ENCODE measurements at regions not wholly inside any gene's neighbourhood (a gene's known extent, or its start where the extent isn't known, plus 50 kb on each side); places are given as distances from the start of the nearest gene placed in this dataset.
"Not testable (repeated sequence)": the region's sequence is repeated elsewhere in the genome, so short reads cannot be mapped to it uniquely, and the experiment has no call there.

- DNase-seq (ENCODE audit: low read depth): no peak
These were observed 110.0 kb downstream of the PDGFA start for GRCh38 chr7:409339-410281.

DNA sequence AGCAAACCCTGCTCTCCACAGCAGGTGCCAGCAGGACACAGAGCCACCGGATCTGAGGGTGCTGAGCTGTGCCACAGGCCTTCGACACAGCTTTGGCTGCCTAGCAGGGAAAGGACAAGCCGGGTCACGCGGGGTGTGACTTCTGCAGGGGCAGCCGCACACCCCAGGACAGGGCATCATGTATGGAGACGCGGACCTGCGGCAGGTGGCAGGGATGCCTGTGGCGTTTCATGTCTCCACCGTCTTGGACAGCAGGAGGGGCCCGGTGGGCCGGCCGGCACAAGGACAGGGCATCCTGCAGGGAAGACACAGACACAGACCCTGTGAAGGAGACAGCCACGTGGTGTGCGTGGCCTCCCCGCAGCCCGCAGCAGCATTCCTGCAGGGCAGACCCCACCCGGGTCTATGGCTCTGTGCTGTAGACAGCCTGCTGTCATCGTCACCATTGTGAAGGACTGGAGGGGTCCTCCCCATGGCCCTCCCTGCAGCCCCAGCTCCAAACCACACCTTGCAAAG is 109.2 kb downstream of the PDGFA start:
- no peak for DNase-seq (ENCODE audit: low read depth)

DNA sequence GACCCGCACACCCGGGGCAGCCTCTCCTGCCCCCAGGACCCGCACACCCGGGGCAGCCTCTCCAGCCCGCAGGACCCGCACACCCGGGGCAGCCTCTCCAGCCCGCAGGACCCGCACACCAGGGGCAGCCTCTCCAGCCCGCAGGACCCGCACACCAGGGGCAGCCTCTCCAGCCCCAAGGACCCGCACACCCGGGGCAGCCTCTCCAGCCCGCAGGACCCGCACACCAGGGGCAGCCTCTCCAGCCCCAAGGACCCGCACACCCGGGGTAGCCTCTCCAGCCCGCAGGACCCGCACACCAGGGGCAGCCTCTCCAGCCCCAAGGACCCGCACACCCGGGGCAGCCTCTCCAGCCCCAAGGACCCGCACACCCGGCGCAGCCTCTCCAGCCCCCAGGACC is 108.5 kb downstream of the PDGFA start:
- not testable (repeated sequence) for DNase-seq (ENCODE audit: low read depth)

DNA sequence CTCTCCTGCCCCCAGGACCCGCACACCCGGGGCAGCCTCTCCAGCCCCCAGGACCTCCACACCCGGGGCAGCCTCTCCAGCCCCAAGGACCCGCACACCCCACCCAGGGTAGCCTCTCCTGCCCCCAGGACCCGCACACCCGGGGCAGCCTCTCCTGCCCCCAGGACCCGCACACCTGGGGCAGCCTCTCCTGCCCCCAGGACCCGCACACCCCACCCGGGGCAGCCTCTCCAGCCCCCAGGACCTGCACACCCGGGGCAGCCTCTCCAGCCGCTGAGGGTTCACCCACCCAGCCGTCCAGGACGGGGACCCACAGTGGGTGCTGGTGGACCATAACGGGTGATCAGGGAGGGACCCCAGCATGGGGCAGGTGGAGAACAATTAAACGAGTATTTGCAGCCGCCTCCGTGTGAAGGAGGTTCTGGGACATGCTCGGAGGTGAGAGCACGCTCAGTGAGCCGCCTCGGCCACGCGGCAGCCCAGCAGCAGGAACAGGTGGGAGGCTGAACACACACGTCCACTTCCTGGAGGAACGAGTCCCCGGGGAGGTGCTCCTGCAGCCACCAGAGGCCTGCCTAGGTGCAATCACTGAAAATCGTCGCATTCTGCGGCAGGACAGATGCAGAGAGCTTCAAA is 107.9 kb downstream of the PDGFA start:
- no peak for DNase-seq (ENCODE audit: low read depth)

DNA sequence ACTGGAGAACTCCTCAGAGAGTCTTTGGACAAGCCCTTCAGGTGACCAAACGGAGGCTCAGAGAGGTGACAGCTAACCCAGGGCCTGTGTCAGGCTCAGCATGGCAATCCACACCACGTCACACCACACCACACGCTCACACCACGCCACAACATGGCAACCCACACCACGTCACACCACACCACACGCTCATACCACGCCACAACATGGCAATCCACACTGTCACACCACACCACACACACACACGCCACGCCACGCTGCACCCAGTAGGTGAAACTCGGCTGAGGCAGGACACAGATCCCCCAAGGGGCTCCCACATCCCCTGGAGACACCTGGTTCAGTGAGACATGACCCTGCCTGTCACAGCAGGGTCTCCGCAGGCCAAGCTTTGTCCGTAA is 107.3 kb downstream of the PDGFA start:
- DNase-seq (ENCODE audit: low read depth): no peak

GRCh38 chr7:414681-415560 is 104.7 kb downstream of the PDGFA start:
- no peak for DNase-seq (ENCODE audit: low read depth)

- no peak for DNase-seq (ENCODE audit: low read depth)
These were observed 103.8 kb downstream of the PDGFA start for GRCh38 chr7:415646-416525.

- DNase-seq (ENCODE audit: low read depth): no peak
These were observed 102.7 kb downstream of the PDGFA start for GRCh38 chr7:416761-417624.

DNA sequence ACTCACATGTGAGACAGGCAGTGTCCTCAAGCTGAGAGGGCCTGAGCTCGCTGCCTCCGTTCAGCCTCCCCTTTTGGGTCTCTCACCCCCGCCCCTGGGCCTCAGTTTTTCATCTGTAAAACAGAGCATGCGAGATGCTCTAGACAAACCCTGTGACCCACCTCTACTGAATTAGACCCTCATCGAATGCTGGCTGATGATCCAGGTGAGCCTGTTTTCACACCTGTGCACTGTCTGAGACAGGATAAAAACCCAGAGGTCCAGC is 102.1 kb downstream of the PDGFA start:
- DNase-seq (ENCODE audit: low read depth): no peak

DNA sequence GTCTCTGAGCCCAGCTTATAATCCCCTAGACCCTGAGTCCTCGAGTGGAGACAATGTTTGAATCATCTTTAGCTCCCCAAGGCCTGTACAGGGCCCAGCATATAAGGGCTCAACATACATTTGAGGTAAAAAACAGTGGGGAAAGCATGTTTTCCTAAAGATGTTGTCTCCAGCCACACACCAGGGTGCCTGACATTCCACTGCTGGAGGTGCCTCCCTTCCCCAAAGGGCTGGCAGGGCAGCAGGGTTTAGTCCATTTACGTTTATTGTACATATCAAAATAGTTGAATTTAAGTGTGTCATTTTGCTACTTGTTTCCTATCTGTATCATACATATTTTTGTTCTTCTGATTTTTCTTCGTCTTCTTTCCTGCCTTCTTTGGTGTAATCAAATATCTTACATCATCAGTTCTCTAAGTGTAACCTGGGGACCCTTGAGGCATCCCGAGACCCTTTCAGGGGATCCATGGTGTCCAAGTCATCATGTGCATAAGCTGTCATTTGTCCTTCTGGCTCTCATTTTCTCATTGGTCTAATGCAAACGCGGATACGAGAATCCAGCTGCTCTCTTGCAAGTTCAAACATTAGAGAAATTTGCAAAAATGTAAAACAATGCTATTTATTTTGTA is 101.6 kb downstream of the PDGFA start:
- DNase-seq (ENCODE audit: low read depth): no peak

- DNase-seq (ENCODE audit: low read depth): no peak
These were observed 100.9 kb downstream of the PDGFA start for GRCh38 chr7:418636-419280.

GRCh38 chr7:420142-421093 is 99.2 kb downstream of the PDGFA start:
- no peak for DNase-seq (ENCODE audit: low read depth)

GRCh38 chr7:421136-421991 is 98.3 kb downstream of the PDGFA start:
- no peak for DNase-seq (ENCODE audit: low read depth)

GRCh38 chr7:422191-422885 is 97.3 kb downstream of the PDGFA start:
- DNase-seq (ENCODE audit: low read depth): no peak

DNA sequence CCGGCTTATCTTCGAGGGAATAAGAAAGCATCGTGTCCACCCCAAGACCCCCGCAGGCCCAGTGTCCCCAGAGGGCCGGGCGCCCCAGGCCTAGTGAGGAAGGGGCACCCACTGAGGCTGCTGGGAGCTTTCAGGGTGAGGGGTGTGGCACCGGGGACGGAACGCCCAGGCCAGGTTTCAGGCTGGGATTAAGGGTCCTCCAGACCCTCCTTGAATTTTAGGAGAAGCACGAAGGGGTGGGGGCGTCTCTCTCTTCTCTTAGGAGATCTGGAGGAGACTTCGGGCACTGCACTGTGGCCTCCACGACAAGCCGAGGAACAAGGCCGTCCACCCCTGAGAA is 96.8 kb downstream of the PDGFA start:
- no peak for DNase-seq (ENCODE audit: low read depth)

DNA sequence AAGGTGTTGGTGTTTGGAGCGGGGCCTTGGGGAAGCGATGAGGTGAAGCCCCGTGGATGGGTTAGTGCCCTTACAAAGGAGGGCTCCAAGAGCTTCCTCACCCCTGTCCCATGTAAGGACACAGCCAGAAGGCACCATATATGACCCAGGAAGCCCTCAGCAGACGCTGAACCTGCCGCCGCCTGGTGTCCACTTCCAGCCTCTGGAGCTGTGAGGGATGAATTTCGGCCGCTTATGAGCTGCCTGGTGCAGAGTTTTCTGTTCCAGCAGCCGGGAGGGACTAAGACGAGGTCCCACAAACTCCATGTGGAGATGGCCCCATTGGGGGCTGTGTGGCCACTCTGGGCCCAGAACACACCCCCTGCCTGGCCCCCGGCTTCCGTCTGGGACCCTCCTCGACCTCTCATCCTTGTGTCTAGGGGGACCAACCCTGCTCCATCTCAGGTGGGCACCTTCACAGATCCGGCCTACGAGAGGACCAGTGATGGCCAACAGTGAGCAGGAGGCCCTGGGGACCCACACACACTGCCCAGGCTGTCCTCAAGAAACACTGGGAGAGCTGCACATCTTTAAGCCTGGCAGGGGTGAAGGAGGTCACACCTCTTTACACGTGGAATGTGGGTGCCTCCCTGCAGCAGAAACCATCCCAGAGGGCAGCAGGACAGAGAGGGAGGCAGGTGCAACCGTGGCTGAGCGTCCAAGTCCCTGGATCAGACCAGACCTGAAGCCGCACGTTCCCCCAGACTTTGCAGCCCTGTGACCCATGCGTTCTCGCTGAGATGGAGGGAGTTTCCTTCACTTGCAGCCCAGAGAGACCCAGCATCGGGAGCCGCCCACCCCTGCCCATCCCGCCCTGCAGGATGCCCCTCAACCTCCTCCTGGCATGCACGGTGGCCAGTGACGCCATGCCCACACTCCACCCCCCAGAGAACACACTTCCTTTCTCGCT is 96.1 kb downstream of the PDGFA start:
- DNase-seq (ENCODE audit: low read depth): no peak
